GM21528 (cell line): ENCODE measurements at regions not wholly inside any gene's neighbourhood (a gene's known extent, or its start where the extent isn't known, plus 50 kb on each side); places are given as distances from the start of the nearest gene placed in this dataset.
"Not testable (repeated sequence)": the region's sequence is repeated elsewhere in the genome, so short reads cannot be mapped to it uniquely, and the experiment has no call there.

Source experiments
- ATAC-seq: cut with Tn5 transposase; IDR thresholded peaks from one replicate; pipeline ENCODE4 v1.9.1; 2021; ENCODE audit warnings: mild to moderate bottlenecking, moderate library complexity; ENCODE audit not compliant: unreplicated experiment, low FRiP score

GRCh38 chr5:27769748-27770402 lies 731.5 kb upstream of the CDH9 start:
- no peak for ATAC-seq

GRCh38 chr5:27748847-27749246 lies 710.5 kb upstream of the CDH9 start:
- no peak for ATAC-seq

GRCh38 chr5:27743383-27743979 lies 705.1 kb upstream of the CDH9 start:
- ATAC-seq, result not testable (repeated sequence)

- ATAC-seq, result no peak
Observed at GRCh38 chr5:27742805-27743204, 704.4 kb upstream of the CDH9 start.

- no peak for ATAC-seq
Observed at GRCh38 chr5:27734838-27735237, 696.5 kb upstream of the CDH9 start.

- no peak for ATAC-seq
Observed at GRCh38 chr5:27733237-27733636, 694.9 kb upstream of the CDH9 start.

GRCh38 chr5:27727254-27727653 lies 688.9 kb upstream of the CDH9 start:
- no peak for ATAC-seq

- ATAC-seq, result no peak
Observed at GRCh38 chr5:27722337-27722736, 684.0 kb upstream of the CDH9 start.

GRCh38 chr5:27708534-27708933 lies 670.1 kb upstream of the CDH9 start:
- no peak for ATAC-seq

GRCh38 chr5:27706832-27707231 lies 668.4 kb upstream of the CDH9 start:
- no peak for ATAC-seq

GRCh38 chr5:27705661-27706060 lies 667.3 kb upstream of the CDH9 start:
- no peak for ATAC-seq

- ATAC-seq, result no peak
Observed at GRCh38 chr5:27701931-27702903, 663.8 kb upstream of the CDH9 start.

GRCh38 chr5:27700526-27700925 lies 662.1 kb upstream of the CDH9 start:
- ATAC-seq, result no peak

- ATAC-seq, result no peak
Observed at GRCh38 chr5:27682600-27682999, 644.2 kb upstream of the CDH9 start.

GRCh38 chr5:27652505-27652904 lies 614.1 kb upstream of the CDH9 start:
- ATAC-seq, result no peak

GRCh38 chr5:27639005-27639612 lies 600.7 kb upstream of the CDH9 start:
- no peak for ATAC-seq

- no peak for ATAC-seq
Observed at GRCh38 chr5:27619982-27620381, 581.6 kb upstream of the CDH9 start.

GRCh38 chr5:27612161-27612560 lies 573.8 kb upstream of the CDH9 start:
- ATAC-seq, result no peak

GRCh38 chr5:27608992-27609391 lies 570.6 kb upstream of the CDH9 start:
- no peak for ATAC-seq

GRCh38 chr5:27598576-27598975 lies 560.2 kb upstream of the CDH9 start:
- ATAC-seq, result no peak

- no peak for ATAC-seq
Observed at GRCh38 chr5:27594141-27594540, 555.8 kb upstream of the CDH9 start.
